DMS53 treated with DMSO at 0.1 percent for 48 hours (cell line): ENCODE measurements at regions not wholly inside any gene's neighbourhood (a gene's known extent, or its start where the extent isn't known, plus 50 kb on each side); places are given as distances from the start of the nearest gene placed in this dataset.
"Not testable (repeated sequence)": the region's sequence is repeated elsewhere in the genome, so short reads cannot be mapped to it uniquely, and the experiment has no call there.

Source experiments
- DNase-seq: peaks from one replicate; lab custom pipeline; 2025; ENCODE audit not compliant: unreplicated experiment; lab: John Stamatoyannopoulos, UW

DNA sequence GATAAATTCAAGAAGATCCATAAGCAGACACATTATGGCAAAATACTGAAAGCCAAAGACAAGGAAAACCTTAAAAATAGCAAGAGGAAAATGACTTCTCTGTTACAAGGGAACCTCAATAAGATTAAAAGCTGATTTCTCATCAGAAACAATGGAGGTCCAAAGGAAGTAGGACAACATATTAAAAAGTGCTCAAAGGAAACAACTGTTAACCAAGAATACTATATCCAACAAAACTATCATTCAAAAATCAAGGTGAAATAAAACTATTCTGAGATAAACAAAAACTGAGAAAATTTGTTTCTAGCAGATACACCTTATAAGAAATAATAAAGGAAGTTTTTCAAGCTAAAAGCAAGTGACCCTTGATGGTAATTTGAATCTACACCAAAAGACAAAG lies 314.7 kb upstream of the ROPN1 start:
- DNase-seq, result no peak

DNA sequence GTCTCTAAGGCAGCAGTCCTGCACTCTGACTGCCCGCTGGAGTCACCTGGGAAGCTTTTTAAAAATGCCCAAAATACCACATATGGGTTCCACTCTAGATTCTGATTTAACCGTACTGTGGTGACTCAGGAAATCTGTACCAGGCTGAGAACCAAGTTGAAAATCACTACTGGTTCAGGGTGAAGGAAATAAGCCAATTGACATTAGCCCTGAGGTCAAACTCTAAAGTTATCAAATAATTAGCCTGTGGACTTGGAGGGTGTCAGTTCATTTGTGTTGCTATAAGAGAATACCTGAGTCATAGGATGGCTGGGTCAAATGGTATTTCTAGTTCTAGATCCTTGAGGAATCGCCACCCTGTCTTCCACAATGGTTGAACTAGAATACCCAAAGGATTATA lies 321.7 kb upstream of the ROPN1 start:
- DNase-seq, result no peak

DNA sequence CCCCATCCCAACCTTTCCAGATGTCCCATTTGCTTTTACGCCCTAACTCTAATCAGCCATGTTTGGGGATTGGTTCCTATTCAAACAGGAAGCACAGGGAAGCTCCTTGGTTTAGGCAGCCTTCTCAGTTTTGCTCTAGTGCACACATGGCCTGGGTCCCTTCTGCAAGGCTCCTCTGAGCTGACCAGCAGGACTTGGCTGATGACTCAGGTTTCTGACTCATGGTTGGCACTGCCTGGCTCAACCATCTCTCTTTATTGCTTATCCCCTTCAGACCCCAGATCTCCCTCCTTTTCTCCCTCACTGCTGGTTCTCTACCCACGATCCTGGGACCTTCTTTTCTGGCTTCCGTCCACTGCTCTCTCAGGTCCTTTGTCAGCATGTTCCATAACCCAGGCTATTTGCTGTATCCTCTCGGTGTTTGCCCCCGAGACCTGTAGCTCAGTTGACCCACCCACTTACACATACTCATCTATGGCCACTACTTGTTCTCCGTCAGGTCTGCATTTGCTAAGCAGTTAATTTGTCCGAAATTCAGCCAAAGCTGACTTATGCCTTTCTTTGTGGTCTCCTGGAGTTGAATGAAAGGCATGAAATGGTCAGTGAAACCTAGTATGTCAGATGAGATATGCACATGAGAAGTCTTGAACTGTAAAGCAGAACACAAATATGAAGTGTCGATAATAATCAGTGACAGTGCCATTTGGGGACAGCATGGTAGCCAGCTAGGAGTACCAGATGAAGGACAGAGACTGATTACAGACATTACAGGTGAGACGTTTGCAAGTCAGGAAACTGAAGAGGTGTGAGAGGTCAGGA lies 323.5 kb upstream of the ROPN1 start:
- DNase-seq, result no peak

DNA sequence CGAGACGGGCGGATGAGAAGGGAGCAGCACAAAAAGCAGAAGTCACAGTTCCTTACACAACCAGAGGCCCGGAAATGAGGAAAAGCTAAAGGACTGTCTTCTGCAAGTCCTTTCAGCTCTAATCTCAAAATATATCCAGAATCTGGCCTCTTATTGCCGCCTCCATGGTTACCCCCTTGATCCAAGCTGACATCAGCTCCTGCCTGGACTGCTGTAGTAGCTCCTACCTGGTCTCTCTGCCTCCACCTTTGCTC lies 324.0 kb upstream of the ROPN1 start:
- no peak for DNase-seq

- DNase-seq, result no peak
Observed at GRCh38 chr3:124318014-124318413, 326.1 kb upstream of the ROPN1 start.

DNA sequence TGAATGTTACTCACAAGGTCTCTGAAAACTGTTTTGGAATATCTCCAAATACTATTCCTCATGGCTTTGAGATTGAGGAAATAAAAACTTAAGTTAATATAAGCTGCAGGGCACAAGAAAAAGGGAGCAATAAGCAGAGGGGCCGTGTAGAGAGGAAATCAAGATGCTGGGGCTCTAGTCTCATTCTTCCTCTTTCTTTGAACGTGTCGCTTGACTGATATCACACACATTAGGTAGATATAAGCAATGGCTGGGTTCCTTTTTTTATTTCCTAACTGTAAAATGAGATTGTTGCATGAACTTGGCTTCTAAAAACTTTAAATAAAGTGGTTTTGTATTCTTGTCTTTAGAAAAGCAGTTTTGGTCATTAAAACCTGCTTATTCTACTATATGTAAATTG lies 326.7 kb upstream of the ROPN1 start:
- no peak for DNase-seq

GRCh38 chr3:124320976-124321375 lies 329.1 kb upstream of the ROPN1 start:
- no peak for DNase-seq

GRCh38 chr3:124322309-124322880 lies 330.5 kb upstream of the ROPN1 start:
- no peak for DNase-seq

- DNase-seq, result no peak
Observed at GRCh38 chr3:124322966-124323365, 331.0 kb upstream of the ROPN1 start.

DNA sequence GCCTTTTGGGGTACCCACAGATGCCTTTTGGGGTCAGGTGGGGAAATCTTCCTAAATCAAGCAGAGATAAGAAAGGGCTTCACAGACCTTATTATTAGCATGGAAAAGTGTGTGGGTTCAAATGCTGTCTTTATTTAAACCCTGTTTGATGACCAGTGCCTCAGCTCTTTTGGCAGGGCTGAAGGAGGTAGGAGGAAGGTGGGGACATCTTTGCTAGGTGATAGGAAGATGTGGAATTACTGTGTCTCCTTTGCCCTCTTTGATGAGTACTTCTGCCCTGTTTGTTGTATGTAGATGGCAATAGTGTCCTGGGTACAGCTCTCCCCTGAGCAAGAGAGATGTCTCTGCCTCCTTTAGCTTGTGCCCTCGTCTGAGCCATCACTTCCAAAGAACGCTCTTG lies 333.3 kb upstream of the ROPN1 start:
- no peak for DNase-seq

DNA sequence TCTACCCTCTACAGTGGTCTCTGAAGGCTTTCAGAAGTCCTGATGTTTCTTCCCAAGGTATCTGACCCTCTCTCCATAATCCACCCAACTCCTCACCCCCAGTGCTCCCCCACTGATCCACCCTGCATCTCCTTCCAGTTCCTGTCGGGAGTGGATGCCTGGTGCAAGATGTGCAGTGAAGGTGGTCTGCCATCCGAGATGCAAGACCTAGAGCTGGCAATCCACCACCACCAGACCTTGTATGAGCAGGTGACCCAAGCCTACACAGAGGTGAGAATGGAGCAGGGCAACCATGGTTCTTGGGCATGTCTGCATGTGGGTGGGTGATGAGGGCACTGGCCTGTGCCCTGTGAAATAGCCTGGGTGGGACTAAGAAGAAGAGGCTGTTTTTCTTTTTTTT lies 337.8 kb upstream of the ROPN1 start:
- no peak for DNase-seq

DNA sequence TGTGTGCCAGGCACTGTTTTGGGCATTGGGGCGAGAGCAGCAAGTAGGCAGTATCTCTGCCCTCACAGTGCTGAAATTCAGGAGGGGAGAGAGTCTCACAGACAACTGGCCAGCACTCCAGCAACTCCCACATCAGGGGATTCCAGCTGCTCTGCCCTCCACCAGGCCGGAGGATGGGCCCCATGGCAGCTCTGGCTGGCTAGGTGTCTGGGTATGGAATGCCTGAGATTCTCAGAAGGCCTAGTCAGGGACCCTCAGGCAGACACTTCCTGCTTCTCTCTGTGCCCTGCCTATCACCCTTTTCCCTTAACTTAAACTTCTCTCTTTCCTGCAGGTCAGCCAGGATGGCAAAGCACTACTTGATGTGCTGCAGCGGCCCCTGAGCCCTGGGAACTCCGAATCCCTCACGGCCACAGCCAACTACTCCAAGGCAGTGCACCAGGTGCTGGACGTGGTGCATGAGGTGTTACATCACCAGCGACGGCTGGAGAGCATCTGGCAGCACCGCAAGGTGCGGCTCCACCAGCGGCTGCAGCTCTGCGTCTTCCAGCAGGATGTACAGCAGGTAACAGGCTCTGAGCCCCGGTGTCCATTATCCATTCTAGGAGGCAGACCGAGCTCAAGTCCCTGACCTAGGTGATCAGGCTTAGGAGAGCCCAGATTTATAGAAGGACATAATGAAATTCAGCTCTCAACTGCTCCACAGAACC lies 342.2 kb upstream of the ROPN1 start:
- no peak for DNase-seq

GRCh38 chr3:124336067-124336656 lies 344.2 kb upstream of the ROPN1 start:
- DNase-seq, result no peak

DNA sequence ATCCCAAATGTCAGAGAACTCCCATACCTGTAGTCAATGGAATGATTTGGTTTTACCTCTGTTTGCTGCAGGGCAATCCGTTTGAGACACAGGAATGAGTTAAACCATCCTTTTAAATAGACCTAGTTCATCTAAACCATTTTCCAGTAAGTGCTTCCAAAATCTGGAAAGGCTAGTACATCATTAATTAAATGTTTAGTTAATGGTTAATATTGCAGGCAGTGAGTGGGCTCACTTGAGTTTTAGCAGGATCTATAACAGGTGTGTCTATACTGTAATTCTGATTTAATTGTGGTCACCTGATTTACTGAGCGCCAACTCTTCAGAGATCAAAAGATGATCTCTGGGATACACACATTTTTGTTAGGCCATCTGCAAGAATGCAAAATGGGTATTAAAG lies 353.9 kb upstream of the ROPN1 start:
- DNase-seq, result no peak

DNA sequence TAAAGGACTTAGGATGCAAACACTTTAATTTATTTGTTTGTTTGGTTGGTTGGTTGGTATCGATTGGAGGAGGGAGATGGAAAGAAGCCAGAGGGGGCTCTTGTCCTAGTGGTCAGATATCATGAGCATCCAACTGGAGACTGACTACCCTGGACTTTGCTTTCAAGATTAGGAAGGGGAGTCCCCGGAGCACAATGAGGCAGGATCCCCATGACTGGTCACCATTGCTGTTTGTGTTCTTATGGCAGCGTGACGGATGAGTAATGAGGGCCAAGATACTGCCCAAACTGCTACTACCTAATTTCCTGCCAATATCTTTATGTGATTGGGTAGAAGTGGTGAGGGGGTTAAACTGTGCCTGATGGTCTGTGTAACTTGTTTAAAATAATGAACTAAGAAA lies 354.6 kb upstream of the ROPN1 start:
- no peak for DNase-seq

- no peak for DNase-seq
Observed at GRCh38 chr3:124347418-124347817, 355.5 kb upstream of the ROPN1 start.

DNA sequence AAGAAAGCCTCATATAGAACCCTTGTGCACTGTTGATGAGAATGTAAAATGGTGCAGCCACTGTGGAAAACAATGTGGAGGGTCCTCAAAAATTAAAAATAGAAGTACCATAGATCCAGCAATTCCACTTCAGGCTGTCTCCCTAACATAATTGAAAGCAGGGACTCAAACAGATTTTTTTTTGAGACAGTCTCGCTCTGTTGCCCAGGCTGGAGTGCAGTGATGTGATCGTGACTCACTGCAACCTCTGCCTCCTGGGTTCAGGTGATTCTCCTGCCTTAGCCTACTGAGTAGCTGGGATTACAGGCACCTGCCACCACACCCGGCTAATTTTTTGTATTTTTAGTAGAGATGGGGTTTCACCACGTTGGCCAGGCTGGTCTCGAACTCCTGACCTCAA lies 356.6 kb upstream of the ROPN1 start:
- DNase-seq, result not testable (repeated sequence)

- DNase-seq, result peak; percentile 14
Observed at GRCh38 chr3:124351430-124352148, 359.7 kb upstream of the ROPN1 start.

DNA sequence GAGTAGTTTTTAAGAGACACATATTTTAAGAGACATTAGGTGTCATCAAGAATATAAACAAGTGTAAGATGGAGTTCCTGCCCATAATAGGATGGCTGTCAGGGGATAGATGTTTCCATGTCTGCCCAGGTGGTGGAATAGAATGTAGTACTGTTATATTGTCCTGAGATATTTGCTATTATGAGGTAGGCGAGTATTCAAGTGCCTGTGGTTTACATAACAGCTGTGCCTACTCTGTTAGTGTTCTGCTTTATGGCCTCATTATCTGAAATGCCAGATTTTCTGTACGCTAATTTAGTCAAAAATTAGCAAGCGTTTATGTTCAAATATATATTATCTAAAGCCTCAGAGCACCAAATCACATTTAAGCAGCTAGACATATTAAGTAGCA lies 360.2 kb upstream of the ROPN1 start:
- DNase-seq, result no peak

DNA sequence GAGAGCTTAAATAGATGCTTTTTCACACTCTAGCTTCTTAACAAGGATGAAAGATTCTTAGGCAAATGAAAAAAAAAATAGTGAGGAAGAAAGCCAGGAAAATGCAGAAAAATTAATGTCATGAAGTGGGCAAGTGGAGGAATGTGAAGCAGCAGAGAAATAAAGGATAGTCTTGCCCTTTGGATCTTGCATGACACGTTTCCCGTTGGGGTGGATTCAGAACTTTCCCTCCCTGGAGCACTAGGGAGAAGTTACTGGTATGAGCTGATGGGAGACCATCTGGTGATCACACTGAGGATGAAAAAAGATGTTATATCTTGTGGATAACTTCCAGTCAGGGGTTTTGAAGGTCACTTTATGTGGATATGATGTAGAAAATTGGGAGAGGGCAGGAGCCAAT lies 361.8 kb upstream of the ROPN1 start:
- no peak for DNase-seq

DNA sequence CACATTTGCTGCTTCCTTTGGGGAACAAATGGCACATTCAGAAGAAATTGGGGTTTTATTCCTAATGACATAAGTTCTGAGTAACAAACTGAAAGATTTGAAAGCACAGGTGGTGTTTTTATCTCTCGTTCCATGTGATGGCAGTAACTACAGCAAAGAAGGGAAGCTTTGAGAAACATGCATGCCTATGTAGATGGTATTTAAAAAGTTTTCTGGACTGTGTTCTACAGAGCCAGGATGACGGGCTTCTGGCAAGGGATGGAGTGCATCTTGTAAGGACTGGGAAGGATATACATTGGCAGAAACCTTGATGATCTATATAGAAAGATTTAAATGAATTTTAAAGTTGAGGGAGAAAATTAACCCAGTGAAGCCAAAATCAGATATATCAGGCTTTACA lies 362.2 kb upstream of the ROPN1 start:
- no peak for DNase-seq

DNA sequence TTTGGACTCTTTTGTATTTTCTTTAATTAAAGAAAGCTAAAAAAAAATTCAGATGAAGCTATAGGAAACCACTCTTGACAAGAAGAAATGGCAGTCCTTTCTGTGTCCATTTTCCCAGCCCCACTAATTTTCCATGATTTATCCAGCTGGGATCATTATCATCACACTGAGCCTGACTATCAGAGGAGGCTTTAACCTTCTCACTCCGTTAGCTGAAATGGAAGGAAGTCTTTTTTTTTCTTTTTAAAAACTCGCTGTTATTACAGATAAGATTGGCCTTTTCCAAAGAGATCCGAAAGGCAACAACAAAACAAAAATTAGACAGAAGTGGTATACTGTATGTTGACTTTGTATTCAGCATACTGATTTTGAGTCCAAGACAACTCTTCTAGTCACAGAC lies 366.2 kb upstream of the ROPN1 start:
- no peak for DNase-seq
